ENCODE measurements at regions not wholly inside any gene's neighbourhood (a gene's known extent, or its start where the extent isn't known, plus 50 kb on each side); places are given as distances from the start of the nearest gene placed in this dataset.

DNA sequence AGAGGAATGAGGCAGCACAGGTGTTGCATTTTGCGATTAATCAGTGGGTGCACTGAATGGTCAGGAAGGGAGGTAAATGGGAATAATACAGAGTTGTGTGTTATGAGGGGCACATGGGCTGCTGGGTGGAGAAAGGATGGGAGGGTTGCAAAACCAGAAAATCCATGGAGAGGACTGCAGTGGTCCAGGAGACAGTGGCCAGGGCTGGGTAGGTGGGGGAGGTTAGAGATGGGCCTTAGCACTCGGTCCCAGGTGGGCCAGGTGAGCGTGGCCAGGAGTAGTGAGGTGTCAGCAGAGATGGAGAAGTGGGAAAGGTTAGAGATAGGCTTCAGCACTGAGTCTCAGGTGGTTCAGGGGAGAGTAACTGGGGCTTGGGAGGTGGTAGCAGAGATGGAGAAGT, 399.1 kb upstream of the LARGE1 start (continued):
- TF ChIP-seq, protein P1, sequence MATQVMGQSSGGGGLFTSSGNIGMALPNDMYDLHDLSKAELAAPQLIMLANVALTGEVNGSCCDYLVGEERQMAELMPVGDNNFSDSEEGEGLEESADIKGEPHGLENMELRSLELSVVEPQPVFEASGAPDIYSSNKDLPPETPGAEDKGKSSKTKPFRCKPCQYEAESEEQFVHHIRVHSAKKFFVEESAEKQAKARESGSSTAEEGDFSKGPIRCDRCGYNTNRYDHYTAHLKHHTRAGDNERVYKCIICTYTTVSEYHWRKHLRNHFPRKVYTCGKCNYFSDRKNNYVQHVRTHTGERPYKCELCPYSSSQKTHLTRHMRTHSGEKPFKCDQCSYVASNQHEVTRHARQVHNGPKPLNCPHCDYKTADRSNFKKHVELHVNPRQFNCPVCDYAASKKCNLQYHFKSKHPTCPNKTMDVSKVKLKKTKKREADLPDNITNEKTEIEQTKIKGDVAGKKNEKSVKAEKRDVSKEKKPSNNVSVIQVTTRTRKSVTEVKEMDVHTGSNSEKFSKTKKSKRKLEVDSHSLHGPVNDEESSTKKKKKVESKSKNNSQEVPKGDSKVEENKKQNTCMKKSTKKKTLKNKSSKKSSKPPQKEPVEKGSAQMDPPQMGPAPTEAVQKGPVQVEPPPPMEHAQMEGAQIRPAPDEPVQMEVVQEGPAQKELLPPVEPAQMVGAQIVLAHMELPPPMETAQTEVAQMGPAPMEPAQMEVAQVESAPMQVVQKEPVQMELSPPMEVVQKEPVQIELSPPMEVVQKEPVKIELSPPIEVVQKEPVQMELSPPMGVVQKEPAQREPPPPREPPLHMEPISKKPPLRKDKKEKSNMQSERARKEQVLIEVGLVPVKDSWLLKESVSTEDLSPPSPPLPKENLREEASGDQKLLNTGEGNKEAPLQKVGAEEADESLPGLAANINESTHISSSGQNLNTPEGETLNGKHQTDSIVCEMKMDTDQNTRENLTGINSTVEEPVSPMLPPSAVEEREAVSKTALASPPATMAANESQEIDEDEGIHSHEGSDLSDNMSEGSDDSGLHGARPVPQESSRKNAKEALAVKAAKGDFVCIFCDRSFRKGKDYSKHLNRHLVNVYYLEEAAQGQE (IDR thresholded peaks at IDR 0.05) = no peak
- TF ChIP-seq JUND (IDR thresholded peaks at IDR 0.05) (no peak), FOXA1 (IDR thresholded peaks at IDR 0.05) (no peak)

GRCh38 chr22:34324763-34325162, 404.5 kb upstream of the LARGE1 start:
- Histone ChIP-seq H3K27ac (ENCODE audit: low read depth in 1 of 2, low read length in 2 of 2) (no peak overlapping the region), H3K4me3 (ENCODE audit: low read depth in 1 of 3, low read length in 3 of 3) (no peak overlapping the region), H3K27me3 (ENCODE audit: control insufficient read depth in 4 of 4, insufficient read depth in 4 of 4, low read length in 3 of 4) (no peaks in the 10 kb centered on the region), H3K9ac (ENCODE audit: low read depth in 1 of 2, low read length in 2 of 2) (no peak overlapping the region), H3K4me1 (ENCODE audit: control insufficient read depth in 4 of 4, insufficient read depth in 4 of 4, low read length in 3 of 4) (no peaks in the 10 kb centered on the region), H3K36me3 (ENCODE audit: control insufficient read depth in 4 of 4, insufficient read depth in 3 of 4, low read depth in 1 of 4, low read length in 3 of 4) (no peaks in the 10 kb centered on the region), H3K9me3 (ENCODE audit: control insufficient read depth in 4 of 4, low read length in 3 of 4) (no peaks in the 10 kb centered on the region)
- TF ChIP-seq FOXA1 (IDR thresholded peaks at IDR 0.05) = no peak
- no peak for TF ChIP-seq ZBTB33 (IDR thresholded peaks at IDR 0.05)
- no peak for TF ChIP-seq SP1 (IDR thresholded peaks at IDR 0.05)
- TF ChIP-seq, protein P1 (IDR thresholded peaks at IDR 0.05) = no peak
- no peak for TF ChIP-seq NR2F2 (IDR thresholded peaks at IDR 0.05)
- TF ChIP-seq, protein P2, sequence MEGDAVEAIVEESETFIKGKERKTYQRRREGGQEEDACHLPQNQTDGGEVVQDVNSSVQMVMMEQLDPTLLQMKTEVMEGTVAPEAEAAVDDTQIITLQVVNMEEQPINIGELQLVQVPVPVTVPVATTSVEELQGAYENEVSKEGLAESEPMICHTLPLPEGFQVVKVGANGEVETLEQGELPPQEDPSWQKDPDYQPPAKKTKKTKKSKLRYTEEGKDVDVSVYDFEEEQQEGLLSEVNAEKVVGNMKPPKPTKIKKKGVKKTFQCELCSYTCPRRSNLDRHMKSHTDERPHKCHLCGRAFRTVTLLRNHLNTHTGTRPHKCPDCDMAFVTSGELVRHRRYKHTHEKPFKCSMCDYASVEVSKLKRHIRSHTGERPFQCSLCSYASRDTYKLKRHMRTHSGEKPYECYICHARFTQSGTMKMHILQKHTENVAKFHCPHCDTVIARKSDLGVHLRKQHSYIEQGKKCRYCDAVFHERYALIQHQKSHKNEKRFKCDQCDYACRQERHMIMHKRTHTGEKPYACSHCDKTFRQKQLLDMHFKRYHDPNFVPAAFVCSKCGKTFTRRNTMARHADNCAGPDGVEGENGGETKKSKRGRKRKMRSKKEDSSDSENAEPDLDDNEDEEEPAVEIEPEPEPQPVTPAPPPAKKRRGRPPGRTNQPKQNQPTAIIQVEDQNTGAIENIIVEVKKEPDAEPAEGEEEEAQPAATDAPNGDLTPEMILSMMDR (IDR thresholded peaks at IDR 0.05; ENCODE audit: low read depth, low read length, missing input control) = no peak
- TF ChIP-seq RAD21 (IDR thresholded peaks at IDR 0.05) = no peak
- 84% methylated on average over 3 of the region's 3 CpGs for WGBS
- no peak for DNase-seq (ENCODE audit: low spot score)

GRCh38 chr22:34326901-34327300, 406.6 kb upstream of the LARGE1 start:
- DNase-seq (ENCODE audit: low spot score) = no peak
- no peak overlapping the region for H3K4me3 ChIP-seq (ENCODE audit: low read depth in 1 of 3, low read length in 3 of 3)
- H3K9me3 ChIP-seq (ENCODE audit: control insufficient read depth in 4 of 4, low read length in 3 of 4) = no peaks in the 10 kb centered on the region
- TF ChIP-seq FOXA1 (IDR thresholded peaks at IDR 0.05) (no peak), YY1 (IDR thresholded peaks at IDR 0.05) (no peak), EGR1 (IDR thresholded peaks at IDR 0.05; ENCODE audit: low read depth in 2 of 2) (no peak), ATF3 (IDR thresholded peaks at IDR 0.05) (no peak), MAX (IDR thresholded peaks at IDR 0.05) (no peak), RXRA (IDR thresholded peaks at IDR 0.05) (no peak), JUND (IDR thresholded peaks at IDR 0.05) (no peak), RAD21 (IDR thresholded peaks at IDR 0.05) (no peak), NR2F2 (IDR thresholded peaks at IDR 0.05) (no peak)
- TF ChIP-seq, protein P2 (IDR thresholded peaks at IDR 0.05; ENCODE audit: low read depth, low read length, missing input control) = no peak
- no peaks in the 10 kb centered on the region for H3K4me1 ChIP-seq (ENCODE audit: control insufficient read depth in 4 of 4, insufficient read depth in 4 of 4, low read length in 3 of 4)
- H3K27ac ChIP-seq (ENCODE audit: low read depth in 1 of 2, low read length in 2 of 2) = no peak overlapping the region
- no peaks in the 10 kb centered on the region for H3K36me3 ChIP-seq (ENCODE audit: control insufficient read depth in 4 of 4, insufficient read depth in 3 of 4, low read depth in 1 of 4, low read length in 3 of 4)
- H3K9ac ChIP-seq (ENCODE audit: low read depth in 1 of 2, low read length in 2 of 2) = no peak overlapping the region
- H3K27me3 ChIP-seq (ENCODE audit: control insufficient read depth in 4 of 4, insufficient read depth in 4 of 4, low read length in 3 of 4) = peaks cover 0 to 3% (median 0%) of the 10 kb centered on the region in 4 donors
